CD4-positive, alpha-beta T cell treated with Interferon gamma for 1 hour (primary cell): ENCODE measurements at regions not wholly inside any gene's neighbourhood (a gene's known extent, or its start where the extent isn't known, plus 50 kb on each side); places are given as distances from the start of the nearest gene placed in this dataset.
"Not testable (repeated sequence)": the region's sequence is repeated elsewhere in the genome, so short reads cannot be mapped to it uniquely, and the experiment has no call there.

Source experiments
- DNase-seq: peaks from one replicate; pipeline ENCODE4 v3.0.0-alpha.2; 2020

GRCh38 chr3:182644790-182645433 is 148.4 kb upstream of the ATP11B start:
- no peak for DNase-seq

DNA sequence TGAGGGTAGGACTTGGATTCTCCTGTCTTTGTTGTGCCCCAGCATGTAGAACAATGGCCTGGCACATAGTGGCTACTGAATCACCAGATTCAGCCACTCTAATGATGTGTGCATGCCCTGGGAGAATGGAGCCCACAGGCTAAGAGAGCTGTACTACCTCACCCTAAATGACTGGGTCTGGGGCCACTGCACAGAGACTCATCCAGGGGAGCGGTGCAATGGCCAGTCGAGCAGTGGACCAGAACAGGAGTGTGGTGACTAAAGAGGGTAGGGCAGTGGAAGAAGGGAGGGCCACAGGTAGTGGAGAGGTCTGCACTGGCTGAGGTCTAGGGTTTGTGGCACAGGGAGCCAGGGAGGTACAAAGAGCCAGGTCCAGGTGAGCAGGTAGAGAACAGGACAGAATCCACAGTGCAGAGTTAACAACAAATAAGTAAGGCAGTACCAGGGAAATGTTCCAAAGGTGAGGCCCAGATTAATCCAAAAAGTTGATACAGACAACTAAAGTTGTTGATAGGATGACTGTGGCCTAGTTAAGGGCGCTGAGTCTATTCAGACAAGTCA is 142.7 kb upstream of the ATP11B start:
- DNase-seq: no peak

DNA sequence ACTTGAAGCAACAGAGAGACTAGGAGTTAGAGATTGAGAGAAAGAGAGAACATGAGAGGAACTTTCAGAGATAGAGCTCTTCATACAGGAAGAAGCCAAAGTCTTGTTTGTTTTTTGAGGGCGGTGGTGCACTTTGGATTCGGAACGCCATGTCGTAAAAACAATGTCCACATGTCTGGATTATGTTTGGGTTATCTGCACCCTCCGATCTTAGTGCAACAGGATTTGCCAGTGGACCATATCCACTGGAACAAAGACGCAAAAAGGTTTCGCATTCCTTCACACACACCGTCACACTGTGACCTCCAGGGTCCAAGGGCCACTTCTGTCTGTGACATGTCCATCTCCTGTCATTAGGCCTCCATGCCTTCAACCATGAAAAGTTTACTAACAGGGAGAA is 141.8 kb upstream of the ATP11B start:
- DNase-seq: no peak

GRCh38 chr3:182653065-182653464 is 140.2 kb upstream of the ATP11B start:
- DNase-seq: not testable (repeated sequence)

GRCh38 chr3:182668541-182668940 is 124.8 kb upstream of the ATP11B start:
- DNase-seq: no peak

GRCh38 chr3:182668974-182669373 is 124.3 kb upstream of the ATP11B start:
- DNase-seq: no peak

DNA sequence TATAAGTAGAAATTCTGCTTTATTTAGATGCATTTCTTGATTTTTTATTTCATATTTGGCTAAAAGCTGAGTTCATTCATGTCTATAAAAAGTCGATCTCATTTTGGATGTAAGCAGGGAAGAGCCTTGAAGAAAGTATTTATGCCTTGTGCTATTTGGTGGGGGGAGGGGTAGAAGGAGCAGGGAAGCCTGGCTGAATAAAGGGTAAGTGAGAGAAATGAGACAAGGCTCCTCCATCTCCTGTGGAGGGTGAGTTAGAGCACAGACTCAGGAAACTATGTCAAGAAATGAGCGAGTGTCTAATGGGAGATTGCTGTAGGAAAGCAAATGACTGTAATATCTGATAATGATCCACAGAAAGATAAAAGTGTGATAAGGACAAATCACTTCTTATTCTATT is 121.8 kb upstream of the ATP11B start:
- DNase-seq: no peak

- DNase-seq: no peak
These were observed 121.4 kb upstream of the ATP11B start for GRCh38 chr3:182671942-182672341.

GRCh38 chr3:182673336-182673735 is 120.0 kb upstream of the ATP11B start:
- no peak for DNase-seq

GRCh38 chr3:182682263-182683241 is 110.8 kb upstream of the ATP11B start:
- DNase-seq: peak; percentile 52

DNA sequence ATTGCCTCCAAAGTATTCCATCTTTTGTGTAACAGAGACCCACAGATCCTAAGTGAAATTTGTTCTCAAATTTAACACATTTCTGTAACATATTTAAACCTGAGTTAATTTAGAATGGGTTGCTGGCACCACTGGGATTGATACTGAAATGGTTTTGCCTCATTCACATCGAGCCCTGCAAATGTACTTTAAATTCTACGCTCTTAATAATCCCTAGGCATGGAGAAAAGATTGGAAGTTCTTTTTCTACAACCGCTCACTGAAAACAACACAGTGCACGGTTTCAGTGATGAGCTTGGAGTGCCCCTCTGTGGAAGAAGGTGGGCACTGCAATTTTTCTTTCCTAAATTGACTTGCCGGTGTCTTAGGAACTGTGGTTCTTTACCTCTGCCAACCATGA is 109.9 kb upstream of the ATP11B start:
- peak; percentile 35 for DNase-seq

DNA sequence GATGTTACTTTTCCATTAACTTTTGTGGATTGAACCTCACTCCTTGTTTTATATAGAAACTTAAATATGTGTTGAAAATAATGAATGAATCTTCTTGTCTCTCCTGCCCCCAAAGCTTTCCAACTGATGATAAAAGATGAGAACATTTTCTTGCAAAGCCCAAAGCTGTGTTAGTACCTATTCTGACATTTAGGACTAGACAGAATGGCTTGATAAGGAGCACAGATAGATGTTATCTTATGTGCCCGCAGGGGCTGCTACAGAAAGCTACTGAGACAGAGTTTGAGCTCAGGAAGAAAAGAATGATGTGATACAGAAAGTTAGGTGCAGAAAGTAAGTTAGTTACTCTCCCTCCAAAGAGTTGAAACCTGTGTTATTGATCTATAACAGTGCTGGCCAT is 109.4 kb upstream of the ATP11B start:
- no peak for DNase-seq

GRCh38 chr3:182686033-182686886 is 107.0 kb upstream of the ATP11B start:
- no peak for DNase-seq

GRCh38 chr3:182690172-182690571 is 103.1 kb upstream of the ATP11B start:
- DNase-seq: no peak

GRCh38 chr3:182692021-182692420 is 101.3 kb upstream of the ATP11B start:
- DNase-seq: no peak

GRCh38 chr3:182692695-182693094 is 100.6 kb upstream of the ATP11B start:
- no peak for DNase-seq

GRCh38 chr3:182693723-182694122 is 99.6 kb upstream of the ATP11B start:
- no peak for DNase-seq

GRCh38 chr3:182696916-182697315 is 96.4 kb upstream of the ATP11B start:
- no peak for DNase-seq

DNA sequence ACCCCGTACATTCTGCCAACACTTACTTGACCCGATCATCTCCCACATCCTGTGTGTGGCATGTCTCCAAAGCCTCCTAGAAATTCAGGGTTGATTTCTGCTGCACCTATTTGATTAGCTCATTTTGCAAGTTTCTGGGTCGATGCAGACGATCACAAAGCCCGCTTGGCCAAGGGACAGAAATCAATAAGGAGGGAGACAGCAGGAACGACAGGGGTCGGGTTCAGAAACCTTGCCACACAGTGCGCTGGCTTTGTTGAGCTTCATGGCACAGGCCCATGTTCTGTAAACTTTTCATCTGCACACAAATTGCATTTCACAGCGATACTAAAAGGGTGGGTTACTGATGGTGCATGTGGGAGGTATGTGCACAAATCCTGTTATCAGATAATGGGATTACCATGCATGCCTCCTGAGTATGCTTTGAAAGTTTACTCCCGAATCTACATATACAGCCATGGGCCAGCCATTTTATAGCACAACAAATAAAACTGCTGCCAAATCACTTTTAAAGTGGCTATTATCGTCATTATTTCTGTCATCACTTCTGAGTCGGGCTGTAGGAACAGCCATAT is 95.9 kb upstream of the ATP11B start:
- DNase-seq: no peak

GRCh38 chr3:182698078-182698477 is 95.2 kb upstream of the ATP11B start:
- no peak for DNase-seq

DNA sequence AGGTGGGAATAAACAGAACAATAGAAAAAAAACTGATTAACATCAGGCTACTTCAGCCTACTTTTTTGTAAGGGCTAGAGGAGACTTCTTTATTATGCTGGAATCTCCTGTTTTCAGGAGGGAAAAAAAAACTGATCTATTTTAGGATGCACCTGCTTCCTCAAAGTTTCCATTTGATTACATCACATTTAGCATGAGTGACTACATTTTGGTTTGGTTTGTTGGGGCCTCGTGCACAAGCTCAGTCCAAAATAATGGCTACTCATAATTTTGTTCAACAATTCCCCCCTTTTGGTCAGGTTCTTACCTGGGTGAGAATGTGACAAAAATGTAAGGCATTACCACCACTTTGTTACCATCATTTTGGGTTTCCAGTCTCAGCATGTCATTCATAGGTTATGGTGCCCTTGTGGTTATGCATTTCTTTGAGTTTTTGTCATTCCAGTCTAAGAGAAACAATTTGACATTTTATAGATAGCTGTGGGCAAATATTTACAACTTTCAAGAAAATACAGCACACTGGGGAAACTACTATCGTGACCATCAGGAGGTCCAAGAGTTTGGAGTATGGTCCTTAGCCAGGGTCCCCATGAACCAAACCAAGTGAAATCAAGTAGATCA is 93.6 kb upstream of the ATP11B start:
- DNase-seq: no peak

GRCh38 chr3:182702216-182702615 is 91.1 kb upstream of the ATP11B start:
- no peak for DNase-seq
